ENCODE measurements at regions not wholly inside any gene's neighbourhood (a gene's known extent, or its start where the extent isn't known, plus 50 kb on each side); places are given as distances from the start of the nearest gene placed in this dataset.
"Not testable (repeated sequence)": the region's sequence is repeated elsewhere in the genome, so short reads cannot be mapped to it uniquely, and the experiment has no call there.

DNA sequence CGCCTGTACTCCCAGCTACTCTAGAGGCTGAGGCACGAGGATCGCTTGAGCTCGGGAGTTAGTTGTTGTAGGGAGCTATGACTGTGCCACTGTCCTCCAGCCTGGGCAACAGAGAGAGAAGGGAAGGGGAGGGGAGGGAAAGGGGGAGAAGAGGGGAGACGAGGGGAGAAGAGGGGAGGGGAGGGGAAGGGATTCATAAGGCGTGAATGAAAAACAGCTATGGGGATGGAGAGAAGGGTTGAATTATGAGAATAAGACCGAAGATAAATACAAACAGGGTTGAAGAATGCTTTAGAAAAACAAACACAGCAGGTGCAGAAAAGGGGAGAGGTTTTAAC lies 106.0 kb downstream of the TRIM27 start:
- DNase-seq (ENCODE audit: extremely low read depth, low read depth): no peak

DNA sequence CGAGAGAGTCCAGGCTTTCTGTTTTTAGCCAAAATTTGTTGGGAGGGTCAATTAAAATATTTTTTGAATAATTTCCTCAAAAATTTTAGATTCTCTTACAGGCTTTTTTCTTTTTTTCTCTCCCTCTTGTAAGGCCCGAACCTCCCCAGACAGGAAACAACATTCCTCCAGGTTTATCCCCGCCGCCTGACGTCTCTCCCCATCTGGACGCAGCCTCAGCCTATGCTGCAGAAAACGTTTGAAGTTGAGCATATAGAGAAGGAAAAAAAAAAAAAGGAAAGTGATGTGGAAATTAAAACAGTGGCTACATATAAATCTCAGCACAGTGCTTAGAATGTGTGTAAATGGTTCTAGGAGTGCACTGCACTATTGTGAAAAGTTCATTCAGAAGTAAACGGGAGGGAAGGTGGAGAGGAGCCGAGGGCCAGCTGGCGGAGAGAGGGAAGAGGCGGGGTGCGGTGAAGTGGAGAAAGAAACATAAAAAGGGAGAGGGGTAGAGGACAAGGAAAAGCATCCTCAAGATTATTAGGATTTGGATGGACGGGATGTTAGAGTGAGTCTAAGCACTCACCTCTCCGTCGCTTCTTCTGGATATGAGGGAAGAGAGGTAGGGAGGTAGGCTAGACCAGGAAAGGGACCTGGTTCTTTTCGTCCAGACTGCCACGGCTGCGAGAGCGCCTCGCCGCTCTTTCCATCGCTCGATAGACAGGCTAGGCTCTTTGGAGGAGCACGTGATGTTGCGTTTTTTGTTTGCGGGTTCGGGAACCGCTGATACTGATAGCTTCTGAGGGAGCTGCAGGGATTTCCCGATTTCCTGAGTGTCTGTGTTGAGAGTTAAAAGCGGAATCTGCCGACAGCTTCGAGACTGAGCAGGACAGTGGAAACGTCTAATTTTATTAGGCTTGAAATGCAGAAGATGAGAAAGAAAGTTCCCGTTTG lies 98.7 kb downstream of the TRIM27 start:
- TF ChIP-seq, protein P1, sequence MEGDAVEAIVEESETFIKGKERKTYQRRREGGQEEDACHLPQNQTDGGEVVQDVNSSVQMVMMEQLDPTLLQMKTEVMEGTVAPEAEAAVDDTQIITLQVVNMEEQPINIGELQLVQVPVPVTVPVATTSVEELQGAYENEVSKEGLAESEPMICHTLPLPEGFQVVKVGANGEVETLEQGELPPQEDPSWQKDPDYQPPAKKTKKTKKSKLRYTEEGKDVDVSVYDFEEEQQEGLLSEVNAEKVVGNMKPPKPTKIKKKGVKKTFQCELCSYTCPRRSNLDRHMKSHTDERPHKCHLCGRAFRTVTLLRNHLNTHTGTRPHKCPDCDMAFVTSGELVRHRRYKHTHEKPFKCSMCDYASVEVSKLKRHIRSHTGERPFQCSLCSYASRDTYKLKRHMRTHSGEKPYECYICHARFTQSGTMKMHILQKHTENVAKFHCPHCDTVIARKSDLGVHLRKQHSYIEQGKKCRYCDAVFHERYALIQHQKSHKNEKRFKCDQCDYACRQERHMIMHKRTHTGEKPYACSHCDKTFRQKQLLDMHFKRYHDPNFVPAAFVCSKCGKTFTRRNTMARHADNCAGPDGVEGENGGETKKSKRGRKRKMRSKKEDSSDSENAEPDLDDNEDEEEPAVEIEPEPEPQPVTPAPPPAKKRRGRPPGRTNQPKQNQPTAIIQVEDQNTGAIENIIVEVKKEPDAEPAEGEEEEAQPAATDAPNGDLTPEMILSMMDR (IDR thresholded peaks at IDR 0.05; ENCODE audit: low read depth, low read length): no peak
- DNase-seq (ENCODE audit: extremely low read depth, low read depth): no peak

More for the DNA sequence above, 106.0 kb downstream of the TRIM27 start:
- TF ChIP-seq, protein P1 (IDR thresholded peaks at IDR 0.05; ENCODE audit: low read depth, low read length): no peak

DNA sequence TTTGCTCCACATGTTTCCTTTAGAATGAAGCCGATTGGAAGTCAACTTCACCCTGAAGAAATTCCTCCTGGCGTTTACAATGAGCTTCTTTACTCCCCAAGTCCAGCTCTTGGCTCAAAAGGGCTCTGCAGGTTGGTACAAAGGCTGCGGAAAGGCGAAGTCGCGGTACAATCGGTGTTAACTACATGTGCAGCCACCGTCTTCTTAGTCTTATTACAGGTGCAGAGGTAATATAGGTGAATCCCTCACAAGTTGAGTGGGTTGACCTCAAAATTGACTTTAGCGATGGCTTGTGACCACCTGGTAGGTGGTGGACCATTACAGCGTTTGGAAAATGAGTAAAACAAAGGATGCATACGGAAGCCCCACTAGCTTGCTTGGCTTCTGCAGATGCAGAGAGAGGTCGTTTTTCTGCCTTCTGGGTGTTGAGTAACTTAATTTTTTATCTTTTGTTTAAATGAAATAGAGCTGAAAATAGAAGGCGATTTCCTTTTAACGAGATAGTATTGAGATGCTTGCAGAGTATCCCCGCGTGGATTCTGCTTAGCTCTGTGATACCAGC lies 98.0 kb downstream of the TRIM27 start:
- DNase-seq (ENCODE audit: extremely low read depth, low read depth): no peak
- TF ChIP-seq, protein P1 (IDR thresholded peaks at IDR 0.05; ENCODE audit: low read depth, low read length): no peak

DNA sequence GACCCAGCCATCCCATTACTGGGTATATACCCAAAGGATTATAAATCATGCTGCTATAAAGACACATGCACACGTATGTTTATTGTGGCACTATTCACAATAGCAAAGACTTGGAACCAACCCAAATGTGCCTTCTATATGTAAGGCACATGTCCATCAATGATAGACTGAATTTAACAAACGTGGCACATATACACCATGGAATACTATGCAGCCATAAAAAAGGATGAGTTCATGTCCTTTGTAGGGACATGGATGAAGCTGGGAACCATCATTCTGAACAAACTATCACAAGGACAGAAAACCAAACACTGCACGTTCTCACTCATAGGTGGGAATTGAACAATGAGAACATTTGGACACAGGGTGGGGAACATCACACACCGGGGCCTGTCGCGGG lies 92.1 kb downstream of the TRIM27 start:
- not testable (repeated sequence) for DNase-seq (ENCODE audit: extremely low read depth, low read depth)

DNA sequence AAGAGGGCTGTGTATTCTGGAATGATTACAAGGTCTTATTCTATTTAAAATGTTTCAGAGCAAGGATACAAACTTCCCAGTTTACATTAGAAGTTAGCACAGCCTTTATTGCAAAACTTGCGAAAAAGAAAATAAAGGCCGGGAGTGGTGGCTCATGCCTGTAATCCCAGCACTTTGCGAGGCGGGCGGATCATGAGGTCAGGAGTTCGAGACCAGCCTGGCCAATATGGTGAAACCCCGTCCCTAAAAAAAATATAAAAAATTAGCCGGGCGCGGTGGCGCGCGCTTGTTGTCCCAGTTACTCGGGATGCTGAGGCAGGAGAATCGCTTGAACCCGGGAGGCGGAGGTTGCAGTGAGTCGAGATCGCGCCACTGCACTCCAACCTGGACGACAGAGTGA lies 87.1 kb downstream of the TRIM27 start:
- DNase-seq (ENCODE audit: extremely low read depth, low read depth): not testable (repeated sequence)

DNA sequence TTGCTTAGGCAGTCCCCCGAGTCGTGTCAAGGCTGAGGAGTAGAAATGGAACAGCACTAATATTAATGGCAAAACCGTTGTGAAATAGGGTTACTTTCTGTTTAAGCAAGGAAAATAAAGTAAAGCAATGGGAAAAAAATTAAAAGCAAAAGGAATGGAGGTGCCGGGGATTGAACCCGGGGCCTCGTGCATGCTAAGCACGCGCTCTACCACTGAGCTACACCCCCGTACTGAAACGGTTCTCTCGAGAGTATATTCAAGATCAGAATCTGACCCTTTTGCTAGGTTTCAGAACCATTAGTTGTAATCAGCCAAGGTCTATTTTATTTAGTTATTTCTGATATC lies 85.5 kb downstream of the TRIM27 start:
- DNase-seq (ENCODE audit: extremely low read depth, low read depth): peak; percentile 37
- TF ChIP-seq, protein P1 (IDR thresholded peaks at IDR 0.05; ENCODE audit: low read depth, low read length): no peak

DNA sequence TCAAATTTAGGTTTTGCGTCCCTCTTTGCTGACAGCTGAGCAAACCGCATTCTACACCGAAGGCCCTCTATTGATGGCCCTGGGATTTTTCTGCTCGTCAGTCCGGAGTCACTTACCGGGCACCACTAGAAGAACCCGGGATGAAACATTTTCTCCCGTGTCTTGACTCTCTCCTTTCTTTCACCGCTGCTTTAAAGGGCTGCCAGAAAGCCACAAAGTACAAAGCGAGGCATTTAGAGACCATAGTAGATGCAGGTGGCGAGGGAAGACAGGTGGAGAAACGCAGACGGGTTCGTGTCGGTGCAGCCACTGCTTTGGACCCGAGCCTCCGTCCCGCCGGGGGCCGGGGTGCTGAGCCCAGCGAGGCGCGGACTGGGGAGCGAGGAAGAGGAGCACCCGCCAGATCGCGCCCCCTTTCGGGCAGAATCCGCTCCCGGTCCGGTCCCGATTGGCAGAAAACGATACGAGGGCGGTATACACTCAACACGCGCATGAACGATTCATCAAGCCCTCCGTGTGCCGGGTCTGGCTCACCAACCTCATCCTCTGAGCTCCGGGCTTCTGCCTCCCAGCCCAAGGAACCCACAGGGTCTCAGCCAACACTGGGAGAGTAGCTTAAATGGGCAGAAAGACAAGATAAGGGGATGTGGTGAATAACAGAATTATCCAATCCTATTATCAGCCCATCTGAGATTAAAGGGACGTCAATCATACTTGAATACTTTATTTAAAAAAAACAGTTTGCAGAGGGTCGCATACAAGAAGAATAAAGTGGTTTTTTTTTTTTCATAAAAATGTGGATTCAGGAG lies 84.9 kb downstream of the TRIM27 start:
- DNase-seq (ENCODE audit: extremely low read depth, low read depth): peak; percentile 54
- TF ChIP-seq, protein P1 (IDR thresholded peaks at IDR 0.05; ENCODE audit: low read depth, low read length): peak; percentile 76

DNA sequence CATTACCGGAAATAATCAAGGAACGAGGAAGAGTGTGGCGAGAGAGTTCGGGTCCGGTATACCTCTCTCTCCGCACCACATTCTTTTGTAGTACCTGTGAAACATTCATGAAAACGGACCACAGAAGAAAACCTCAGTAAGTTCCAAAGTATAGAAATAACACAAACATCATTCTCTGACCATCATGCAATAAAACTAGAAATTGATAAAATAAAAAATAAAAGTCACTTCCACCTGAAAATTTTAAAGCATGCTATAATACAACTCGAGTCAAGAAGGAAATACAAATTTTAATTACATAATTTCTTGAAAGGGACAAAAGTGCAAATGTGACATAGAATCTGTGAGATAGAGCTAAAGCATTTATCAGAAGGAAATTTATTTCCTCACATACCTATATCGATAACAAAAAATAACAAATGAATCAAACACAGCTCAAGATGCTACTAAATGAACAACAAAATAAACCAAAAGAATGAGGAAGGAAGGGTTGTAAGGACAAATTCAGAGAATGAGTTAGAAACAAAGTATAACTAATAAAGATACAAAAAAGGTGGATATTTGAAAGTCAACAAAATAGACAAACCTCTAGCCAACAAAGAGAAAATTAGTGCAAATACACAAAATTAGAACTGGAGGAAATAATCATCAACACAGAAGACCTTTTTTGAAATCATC lies 84.2 kb downstream of the TRIM27 start:
- TF ChIP-seq, protein P1 (IDR thresholded peaks at IDR 0.05; ENCODE audit: low read depth, low read length): no peak

More for the DNA sequence above, 84.2 kb downstream of the TRIM27 start:
- no peak for DNase-seq (ENCODE audit: extremely low read depth, low read depth)
